ENCODE measurements at regions not wholly inside any gene's neighbourhood (a gene's known extent, or its start where the extent isn't known, plus 50 kb on each side); places are given as distances from the start of the nearest gene placed in this dataset.

DNA sequence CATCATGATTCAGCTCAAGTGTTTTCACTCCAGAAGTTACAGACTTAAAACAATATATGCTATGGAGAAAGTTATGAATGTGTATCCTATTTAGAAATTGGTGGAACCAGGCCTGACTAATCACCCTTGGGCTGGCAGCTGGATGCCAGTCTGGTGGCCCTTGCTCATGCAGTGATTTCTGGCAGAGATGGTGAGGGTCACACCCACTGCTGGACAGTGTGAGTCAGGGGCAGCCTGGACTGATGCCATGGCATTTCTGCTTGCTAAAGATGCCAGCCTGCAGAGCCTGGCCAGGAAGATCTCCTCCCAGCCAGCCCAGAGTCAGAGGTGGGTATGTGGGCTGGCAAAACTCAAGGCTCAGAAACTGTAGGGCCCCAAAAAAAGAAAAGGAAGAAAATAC is 695.7 kb downstream of the CDY2B start:
- POLR2A ChIA-PET = no interaction called here

More for the DNA sequence above, 695.7 kb downstream of the CDY2B start:
- Histone ChIP-seq H3K9me1 (replicated peaks; ENCODE audit: control insufficient read depth, extremely low read depth, insufficient read depth, low read length) (no peaks in the 10 kb centered on the region), H3K4me1 (ENCODE audit: control insufficient read depth, extremely low read depth, insufficient read depth, low read length) (no peaks in the 10 kb centered on the region), H3K4me2 (ENCODE audit: insufficient read depth, low read length) (no peak overlapping the region), H4K20me1 (replicated peaks; ENCODE audit: control insufficient read depth, extremely low read depth, insufficient read depth, low read length) (no peaks in the 10 kb centered on the region), H3K36me3 (ENCODE audit: control insufficient read depth in 2 of 2, extremely low read depth in 1 of 2, insufficient read depth in 2 of 2, low read length in 2 of 2) (no peaks in the 10 kb centered on the region), H3K27me3 (ENCODE audit: control insufficient read depth in 2 of 2, insufficient read depth in 2 of 2, low read length in 2 of 2) (no peaks in the 10 kb centered on the region), H3K9ac (replicated peaks; ENCODE audit: extremely low read depth, insufficient read depth, low read length) (no peak overlapping the region), H3K79me2 (ENCODE audit: control insufficient read depth, insufficient read depth, low read length) (no peaks in the 10 kb centered on the region), H2AFZ (ENCODE audit: low read depth, low read length) (no peak overlapping the region), H3K27ac (ENCODE audit: insufficient read depth, low read depth, low read length) (no peak overlapping the region), H3K4me3 (replicated peaks in 1 of 3; ENCODE audit: insufficient read depth in 1 of 3, low read depth in 1 of 3, low read length in 3 of 3) (no peak overlapping the region), H3K9me3 (replicated peaks; ENCODE audit: control insufficient read depth, insufficient read depth, low read length) (no peaks in the 10 kb centered on the region)
- intact Hi-C loops (cut with micrococcal nuclease) (no loop called here), dilution Hi-C loops (cut with MboI; ENCODE audit: extremely low pct_ligation_motif_present, low sequenced_read_pairs) (no loop called here)
- CTCF ChIA-PET = no interaction called here
- no TSS peak for BruUV-seq (replicated peaks)
- DNase-seq (ENCODE audit: low read depth, low spot score) = no peak
- TF ChIP-seq POLR2AphosphoS5 (IDR thresholded peaks at IDR 0.05; ENCODE audit: insufficient read depth, low read depth, low read length) = no peak
- TF ChIP-seq FOS (IDR thresholded peaks at IDR 0.05; ENCODE audit: borderline replicate concordance, insufficient read depth, low read length) = no peak
- TF ChIP-seq, protein P1, sequence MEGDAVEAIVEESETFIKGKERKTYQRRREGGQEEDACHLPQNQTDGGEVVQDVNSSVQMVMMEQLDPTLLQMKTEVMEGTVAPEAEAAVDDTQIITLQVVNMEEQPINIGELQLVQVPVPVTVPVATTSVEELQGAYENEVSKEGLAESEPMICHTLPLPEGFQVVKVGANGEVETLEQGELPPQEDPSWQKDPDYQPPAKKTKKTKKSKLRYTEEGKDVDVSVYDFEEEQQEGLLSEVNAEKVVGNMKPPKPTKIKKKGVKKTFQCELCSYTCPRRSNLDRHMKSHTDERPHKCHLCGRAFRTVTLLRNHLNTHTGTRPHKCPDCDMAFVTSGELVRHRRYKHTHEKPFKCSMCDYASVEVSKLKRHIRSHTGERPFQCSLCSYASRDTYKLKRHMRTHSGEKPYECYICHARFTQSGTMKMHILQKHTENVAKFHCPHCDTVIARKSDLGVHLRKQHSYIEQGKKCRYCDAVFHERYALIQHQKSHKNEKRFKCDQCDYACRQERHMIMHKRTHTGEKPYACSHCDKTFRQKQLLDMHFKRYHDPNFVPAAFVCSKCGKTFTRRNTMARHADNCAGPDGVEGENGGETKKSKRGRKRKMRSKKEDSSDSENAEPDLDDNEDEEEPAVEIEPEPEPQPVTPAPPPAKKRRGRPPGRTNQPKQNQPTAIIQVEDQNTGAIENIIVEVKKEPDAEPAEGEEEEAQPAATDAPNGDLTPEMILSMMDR (IDR thresholded peaks at IDR 0.05; ENCODE audit: extremely low read depth in 1 of 2, insufficient read depth in 1 of 2, low read depth in 1 of 2, low read length in 2 of 2) = no peak
- TF ChIP-seq GATA2 (IDR thresholded peaks at IDR 0.05; ENCODE audit: insufficient read depth, insufficient read length, low read depth, low read length) = no peak
- no peak for TF ChIP-seq EZH2 (IDR thresholded peaks at IDR 0.05; ENCODE audit: borderline replicate concordance, low read depth, low read length, severe bottlenecking)
- TF ChIP-seq MYC (IDR thresholded peaks at IDR 0.05; ENCODE audit: low read depth, low read length) = no peak
- TF ChIP-seq MAX (IDR thresholded peaks at IDR 0.05; ENCODE audit: insufficient read depth, insufficient read length) = no peak
- TF ChIP-seq JUN (IDR thresholded peaks at IDR 0.05; ENCODE audit: borderline replicate concordance, insufficient read depth, insufficient read length, low read depth) = no peak
- no peak for TF ChIP-seq POLR2A (IDR thresholded peaks at IDR 0.05; ENCODE audit: low read depth, low read length)
- no peak for FAIRE-seq
